BLaER1 treated with 17β-estradiol and CSF1 and Interleukin-3, amounts not matched to agents 10 nM and 100 nM (cell line): ENCODE measurements at regions not wholly inside any gene's neighbourhood (a gene's known extent, or its start where the extent isn't known, plus 50 kb on each side); places are given as distances from the start of the nearest gene placed in this dataset.

Source experiments
- H3K27ac ChIP-seq, 11 experiments: shearing (Covaris generic); formaldehyde crosslinking; 2 replicates each; pipeline ENCODE4 v1.8.1; 2022
- H3K27me3 ChIP-seq, 11 experiments: shearing (Covaris generic); formaldehyde crosslinking; 2 replicates each; pipeline ENCODE4 v1.8.1; 2022
- H3K36me3 ChIP-seq, 11 experiments: shearing (Covaris generic); formaldehyde crosslinking; 2 replicates each; pipeline ENCODE4 v1.8.1; 2022
- H3K4me1 ChIP-seq, 10 experiments: shearing (Covaris generic); formaldehyde crosslinking; 2 replicates each; pipeline ENCODE4 v1.8.1; 2022
- H3K4me2 ChIP-seq, 11 experiments: shearing (Covaris generic); formaldehyde crosslinking; 2 replicates each; pipeline ENCODE4 v1.8.1; 2022
- H3K4me3 ChIP-seq, 10 experiments: shearing (Covaris generic); formaldehyde crosslinking; 2 replicates each; pipeline ENCODE4 v1.8.1; 2022
- H3K9ac ChIP-seq, 11 experiments: shearing (Covaris generic); formaldehyde crosslinking; 2 replicates each; pipeline ENCODE4 v1.8.1; 2022
- H3K9me3 ChIP-seq, 11 experiments: shearing (Covaris generic); formaldehyde crosslinking; replicated peaks in 1 of 11; 2 replicates each; pipeline ENCODE4 v1.8.1; 2022
- H4K20me1 ChIP-seq, 11 experiments: shearing (Covaris generic); formaldehyde crosslinking; 2 replicates each; pipeline ENCODE4 v1.8.1; 2022
- Cebpa-rat ChIP-seq, 11 experiments: shearing (Covaris generic); IDR thresholded peaks; 2 replicates each; pipeline ENCODE4 v1.8.1; 2022

DNA sequence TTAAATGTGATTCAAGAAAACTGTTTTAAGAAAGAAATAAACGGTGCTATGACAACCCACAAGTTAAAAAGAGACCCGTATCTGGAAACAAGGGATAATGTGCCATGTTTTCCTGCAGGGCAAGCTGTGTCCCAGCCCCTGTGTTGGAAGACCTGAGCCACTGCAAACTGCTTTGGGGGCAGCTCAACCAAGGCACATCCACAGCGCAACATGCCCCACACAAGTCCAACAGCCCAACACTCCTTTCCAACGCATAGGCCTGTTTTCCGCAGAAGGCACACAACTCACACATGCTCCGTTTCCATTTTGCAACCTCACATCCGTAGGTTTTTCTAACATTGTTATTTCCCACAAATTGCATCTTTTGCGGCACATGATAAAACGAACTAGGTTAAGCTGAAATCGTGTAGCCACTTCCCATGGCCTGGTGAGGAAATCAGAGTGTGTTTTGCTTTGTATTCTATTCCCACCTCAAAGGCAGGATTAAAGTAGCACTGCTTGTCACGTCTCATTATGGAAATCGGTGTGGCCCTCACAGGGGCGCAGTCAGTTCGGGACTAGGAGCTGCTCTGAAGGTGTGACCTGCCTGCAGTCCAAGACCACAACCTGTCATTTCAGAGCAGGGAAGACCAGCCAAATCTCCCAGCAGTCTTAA lies 50.5 kb upstream of the ZNF516 start:
- no peaks in the 10 kb centered on the region for H3K27me3 ChIP-seq
- H4K20me1 ChIP-seq: no peaks in the 10 kb centered on the region
- no peak overlapping the region for H3K4me3 ChIP-seq
- H3K4me2 ChIP-seq: no peak overlapping the region
- H3K27ac ChIP-seq: no peak overlapping the region
- H3K9me3 ChIP-seq: peaks cover 0 to 20% (median 6%) of the 10 kb centered on the region in 11 experiments; a peak in 8 of 22 replicates
- no peak for TF ChIP-seq Cebpa-rat (IDR thresholded peaks at IDR 0.05)
- H3K4me1 ChIP-seq: no peaks in the 10 kb centered on the region
- H3K9ac ChIP-seq: no peak overlapping the region
- no peaks in the 10 kb centered on the region for H3K36me3 ChIP-seq

DNA sequence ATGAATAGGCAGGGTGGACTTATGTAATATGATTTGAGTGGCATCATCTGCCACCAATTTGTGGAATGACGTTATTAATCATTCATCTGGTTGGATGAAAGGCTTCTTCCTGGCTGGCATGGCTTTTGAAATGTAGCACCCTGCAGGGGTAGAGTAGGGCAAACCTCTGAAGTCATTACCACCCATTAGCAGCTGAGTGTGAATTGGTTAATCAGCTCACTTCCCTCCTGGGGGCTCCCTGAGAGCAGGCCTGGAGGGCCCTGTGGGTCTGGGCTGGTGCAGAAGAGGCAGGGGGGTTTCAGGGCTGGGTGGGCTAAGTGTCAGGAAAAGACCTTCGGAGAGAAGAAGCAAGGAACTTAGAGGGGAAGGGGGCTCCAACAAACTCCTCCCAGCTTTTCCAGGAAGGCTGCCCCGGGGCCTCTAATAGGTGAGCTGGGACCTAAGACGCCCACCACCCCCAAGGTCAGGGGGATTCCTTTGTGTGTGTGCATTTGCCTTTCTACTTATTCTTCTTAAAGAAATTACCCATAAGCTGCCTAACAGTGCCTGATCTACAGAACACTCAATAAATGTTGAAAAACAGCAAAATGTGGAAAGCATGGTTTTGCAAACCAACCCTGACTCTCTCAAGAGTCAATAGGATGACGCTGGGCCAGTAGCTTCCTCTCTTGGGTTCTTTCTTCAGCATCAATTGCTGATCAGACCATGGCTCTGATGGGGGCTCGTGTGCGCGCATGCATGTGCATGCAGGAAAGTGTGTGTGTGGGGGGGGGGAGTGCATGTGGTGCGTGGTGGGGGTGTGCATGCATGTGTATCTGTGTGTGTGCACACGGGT lies 49.7 kb upstream of the ZNF516 start:
- Histone ChIP-seq H3K27me3 (no peaks in the 10 kb centered on the region), H3K9me3 (peaks cover 0 to 20% (median 6%) of the 10 kb centered on the region in 11 experiments; a peak in 8 of 22 replicates), H4K20me1 (no peaks in the 10 kb centered on the region)

More for the DNA sequence above, 49.7 kb upstream of the ZNF516 start:
- Histone ChIP-seq H3K4me3 (no peak overlapping the region), H3K27ac (no peak overlapping the region), H3K36me3 (no peaks in the 10 kb centered on the region), H3K4me1 (no peaks in the 10 kb centered on the region), H3K4me2 (no peak overlapping the region), H3K9ac (no peak overlapping the region)
- no peak for TF ChIP-seq Cebpa-rat (IDR thresholded peaks at IDR 0.05)
